ENCODE measurements at regions not wholly inside any gene's neighbourhood (a gene's known extent, or its start where the extent isn't known, plus 50 kb on each side); places are given as distances from the start of the nearest gene placed in this dataset.

DNA sequence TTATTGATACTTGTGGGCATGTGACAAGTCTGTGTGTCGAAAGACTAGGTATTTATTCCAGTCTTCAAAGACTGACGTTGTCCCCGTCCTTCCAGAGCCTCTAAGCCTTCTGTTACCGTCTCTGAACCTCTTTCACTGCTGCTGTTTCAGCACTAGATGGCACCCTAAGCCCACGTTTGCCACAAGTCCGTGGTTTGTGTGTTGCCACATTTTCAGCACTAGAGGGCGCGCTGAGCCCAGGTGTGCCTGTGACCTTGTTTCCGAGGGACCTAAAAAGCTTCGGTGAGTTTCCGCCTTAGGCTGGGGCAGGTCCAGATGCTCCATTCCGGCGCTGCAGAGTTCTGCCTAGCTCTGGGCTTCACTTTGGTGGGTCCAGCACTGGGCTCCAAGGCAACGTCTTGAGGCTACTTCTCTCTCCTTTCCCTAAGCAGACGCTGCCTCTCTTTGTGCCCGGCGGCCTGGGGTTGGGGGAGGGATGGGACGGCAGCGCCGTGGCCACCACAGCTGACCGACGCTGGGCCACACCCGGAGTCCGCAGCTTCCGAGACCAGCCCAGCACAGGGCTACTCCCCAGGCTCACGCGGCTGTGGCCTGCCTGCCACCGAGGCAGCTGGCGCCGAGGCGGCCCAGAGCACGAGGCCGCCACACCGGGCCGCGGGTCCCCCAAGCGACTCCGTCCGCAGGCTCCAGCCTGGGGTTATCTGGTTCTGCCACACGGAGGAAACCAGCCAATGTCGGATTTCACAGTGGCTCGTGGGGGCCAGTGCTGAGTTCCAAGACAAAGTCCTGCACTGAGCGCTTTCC is 520.2 kb downstream of the REEP3 start (continued):
- TF ChIP-seq GABPA (IDR thresholded peaks at IDR 0.05; ENCODE audit: low read depth, low read length) (0 out of 2 replicates have a peak, but pooled peaks have one; percentile 4), GABPA (CRISPR knock-in tag; IDR thresholded peaks at IDR 0.05; ENCODE audit: low read depth) (no peak), ZNF382 (CRISPR knock-in tag; IDR thresholded peaks at IDR 0.05; ENCODE audit: borderline replicate concordance) (no peak), RXRB (CRISPR knock-in tag; IDR thresholded peaks at IDR 0.05; ENCODE audit: borderline replicate concordance) (peak; percentile 53; the same call in 1 of the 2 replicates), ZNF724P (CRISPR knock-in tag; IDR thresholded peaks at IDR 0.05; ENCODE audit: borderline replicate concordance) (no peak), CENPX (CRISPR knock-in tag; IDR thresholded peaks at IDR 0.05) (no peak), AHDC1 (CRISPR knock-in tag; IDR thresholded peaks at IDR 0.05; ENCODE audit: borderline replicate concordance) (0 out of 2 replicates have a peak, but pooled peaks have one; percentile 18), IKZF1 (IDR thresholded peaks at IDR 0.05) (no peak), ZNF350 (CRISPR knock-in tag; IDR thresholded peaks at IDR 0.05; ENCODE audit: borderline replicate concordance, low read depth) (peak; percentile 71; the same call in 1 of the 2 replicates), ZNF614 (CRISPR knock-in tag; IDR thresholded peaks at IDR 0.05; ENCODE audit: borderline replicate concordance) (no peak), HMGXB4 (CRISPR knock-in tag; IDR thresholded peaks at IDR 0.05; ENCODE audit: borderline replicate concordance in 1 of 2, low read depth in 1 of 2) (peak; percentile 57 to 63; a peak in 2 of 4 replicates), ZNF562 (CRISPR knock-in tag; IDR thresholded peaks at IDR 0.05; ENCODE audit: borderline replicate concordance) (no peak)
- TF ChIP-seq, protein P1, sequence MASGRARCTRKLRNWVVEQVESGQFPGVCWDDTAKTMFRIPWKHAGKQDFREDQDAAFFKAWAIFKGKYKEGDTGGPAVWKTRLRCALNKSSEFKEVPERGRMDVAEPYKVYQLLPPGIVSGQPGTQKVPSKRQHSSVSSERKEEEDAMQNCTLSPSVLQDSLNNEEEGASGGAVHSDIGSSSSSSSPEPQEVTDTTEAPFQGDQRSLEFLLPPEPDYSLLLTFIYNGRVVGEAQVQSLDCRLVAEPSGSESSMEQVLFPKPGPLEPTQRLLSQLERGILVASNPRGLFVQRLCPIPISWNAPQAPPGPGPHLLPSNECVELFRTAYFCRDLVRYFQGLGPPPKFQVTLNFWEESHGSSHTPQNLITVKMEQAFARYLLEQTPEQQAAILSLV (CRISPR knock-in tag; IDR thresholded peaks at IDR 0.05; ENCODE audit: borderline replicate concordance), result 0 out of 2 replicates have a peak, but pooled peaks have one; percentile 27
- TF ChIP-seq, protein P2, sequence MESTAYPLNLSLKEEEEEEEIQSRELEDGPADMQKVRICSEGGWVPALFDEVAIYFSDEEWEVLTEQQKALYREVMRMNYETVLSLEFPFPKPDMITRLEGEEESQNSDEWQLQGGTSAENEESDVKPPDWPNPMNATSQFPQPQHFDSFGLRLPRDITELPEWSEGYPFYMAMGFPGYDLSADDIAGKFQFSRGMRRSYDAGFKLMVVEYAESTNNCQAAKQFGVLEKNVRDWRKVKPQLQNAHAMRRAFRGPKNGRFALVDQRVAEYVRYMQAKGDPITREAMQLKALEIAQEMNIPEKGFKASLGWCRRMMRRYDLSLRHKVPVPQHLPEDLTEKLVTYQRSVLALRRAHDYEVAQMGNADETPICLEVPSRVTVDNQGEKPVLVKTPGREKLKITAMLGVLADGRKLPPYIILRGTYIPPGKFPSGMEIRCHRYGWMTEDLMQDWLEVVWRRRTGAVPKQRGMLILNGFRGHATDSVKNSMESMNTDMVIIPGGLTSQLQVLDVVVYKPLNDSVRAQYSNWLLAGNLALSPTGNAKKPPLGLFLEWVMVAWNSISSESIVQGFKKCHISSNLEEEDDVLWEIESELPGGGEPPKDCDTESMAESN (CRISPR knock-in tag; conservative IDR thresholded peaks at IDR 0.05), result peak; percentile 44; the same call in 1 of the 2 replicates

All from HepG2 (cell line).